Trophoblast cell (in vitro differentiated cells and primary cell): ENCODE measurements at regions not wholly inside any gene's neighbourhood (a gene's known extent, or its start where the extent isn't known, plus 50 kb on each side); places are given as distances from the start of the nearest gene placed in this dataset.

Source experiments
- DNase-seq, 2 donors: peaks; one replicate each; pipeline ENCODE4 v3.0.0-alpha.2; 2016
- H2AFZ ChIP-seq: 2 replicates; pipeline ENCODE4 v1.6.1; 2013; ENCODE audit warnings: low read length, moderate library complexity, mild to moderate bottlenecking; ENCODE audit not compliant: insufficient read depth, poor library complexity
- H2AK5ac ChIP-seq: 2 replicates; pipeline ENCODE4 v1.6.1; 2013; ENCODE audit warnings: mild to moderate bottlenecking, low read length
- H2BK120ac ChIP-seq: 2 replicates; pipeline ENCODE4 v1.6.1; 2013; ENCODE audit warnings: low read length, mild to moderate bottlenecking, moderate library complexity; ENCODE audit not compliant: insufficient read depth, poor library complexity
- H2BK12ac ChIP-seq: 2 replicates; pipeline ENCODE4 v1.6.1; 2013; ENCODE audit warnings: mild to moderate bottlenecking, low read length, moderate library complexity
- H2BK5ac ChIP-seq: 2 replicates; pipeline ENCODE4 v1.6.1; 2013; ENCODE audit warnings: low read length, low read depth, moderate library complexity, mild to moderate bottlenecking; ENCODE audit not compliant: poor library complexity
- H3K14ac ChIP-seq: 2 replicates; pipeline ENCODE4 v1.6.1; 2013; ENCODE audit warnings: mild to moderate bottlenecking, low read length
- H3K18ac ChIP-seq: 2 replicates; pipeline ENCODE4 v1.6.1; 2013; ENCODE audit warnings: mild to moderate bottlenecking, low read length
- H3K23ac ChIP-seq: 2 replicates; pipeline ENCODE4 v1.6.1; 2013; ENCODE audit warnings: low read length
- H3K27ac ChIP-seq: 2 replicates; pipeline ENCODE4 v1.5.1; 2013; ENCODE audit warnings: low read depth, mild to moderate bottlenecking, inconsistent platforms, low read length, moderate library complexity
- H3K27me3 ChIP-seq: 2 replicates; pipeline ENCODE4 v1.6.1; 2013; ENCODE audit warnings: inconsistent platforms, mild to moderate bottlenecking, low read length, moderate library complexity; ENCODE audit not compliant: insufficient read depth
- H3K36me3 ChIP-seq, 2 experiments: 1 replicate in 1 of 2; 2 replicates in 1 of 2; pipeline ENCODE4 v1.6.1; 2013; ENCODE audit warnings: low read length in 2 of 2, mild to moderate bottlenecking in 2 of 2, moderate library complexity in 1 of 2; ENCODE audit not compliant: insufficient read depth in 2 of 2, control insufficient read depth in 1 of 2
- H3K4ac ChIP-seq: 2 replicates; pipeline ENCODE4 v1.6.1; 2013; ENCODE audit warnings: low read depth, mild to moderate bottlenecking, low read length, moderate library complexity
- H3K4me1 ChIP-seq, 2 experiments: 1 replicate in 1 of 2; 2 replicates in 1 of 2; pipeline ENCODE4 v1.6.1; 2013; ENCODE audit warnings: low read length in 2 of 2, mild to moderate bottlenecking in 2 of 2, moderate library complexity in 1 of 2; ENCODE audit not compliant: insufficient read depth in 2 of 2, control insufficient read depth in 1 of 2
- H3K4me2 ChIP-seq: 2 replicates; pipeline ENCODE4 v1.6.1; 2013; ENCODE audit warnings: inconsistent platforms, mild to moderate bottlenecking, low read length, moderate library complexity
- H3K4me3 ChIP-seq: 2 replicates; pipeline ENCODE4 v1.5.1; 2013; ENCODE audit warnings: mild to moderate bottlenecking, low read depth, low read length, inconsistent platforms
- H3K79me1 ChIP-seq: one replicate; pipeline ENCODE4 v1.6.1; 2013; ENCODE audit warnings: low read length
- H3K79me2 ChIP-seq: 2 replicates; pipeline ENCODE4 v1.6.1; 2013; ENCODE audit warnings: low read length, mild to moderate bottlenecking; ENCODE audit not compliant: control insufficient read depth, insufficient read depth, poor library complexity
- H3K9ac ChIP-seq: 2 replicates; pipeline ENCODE4 v1.6.1; 2013; ENCODE audit warnings: mild to moderate bottlenecking, low read length
- H3K9me3 ChIP-seq: 2 replicates; pipeline ENCODE4 v1.6.1; 2013; ENCODE audit warnings: low read depth, mild to moderate bottlenecking, control low read depth, inconsistent platforms, low read length; ENCODE audit not compliant: insufficient read depth
- H4K12ac ChIP-seq: 2 replicates; pipeline ENCODE4 v1.6.1; 2013; ENCODE audit warnings: low read depth, mild to moderate bottlenecking, low read length, moderate library complexity
- H4K8ac ChIP-seq: 2 replicates; pipeline ENCODE4 v1.6.1; 2013; ENCODE audit warnings: low read depth, mild to moderate bottlenecking, low read length, moderate library complexity
- H4K91ac ChIP-seq: one replicate; pipeline ENCODE4 v1.6.1; 2013; ENCODE audit warnings: low read depth, mild to moderate bottlenecking, low read length, moderate library complexity
- WGBS: extraction: QIAGEN DNeasy Blood & Tissue Kit; methylation state at CpG from one replicate; pipeline ENCODE4 v1.1.7; 2013; ENCODE audit warnings: missing lambda C conversion rate; ENCODE audit not compliant: insufficient read length, insufficient coverage; ENCODE audit errors: extremely low coverage; 5-methylcytosine and 5-hydroxymethylcytosine counted together

DNA sequence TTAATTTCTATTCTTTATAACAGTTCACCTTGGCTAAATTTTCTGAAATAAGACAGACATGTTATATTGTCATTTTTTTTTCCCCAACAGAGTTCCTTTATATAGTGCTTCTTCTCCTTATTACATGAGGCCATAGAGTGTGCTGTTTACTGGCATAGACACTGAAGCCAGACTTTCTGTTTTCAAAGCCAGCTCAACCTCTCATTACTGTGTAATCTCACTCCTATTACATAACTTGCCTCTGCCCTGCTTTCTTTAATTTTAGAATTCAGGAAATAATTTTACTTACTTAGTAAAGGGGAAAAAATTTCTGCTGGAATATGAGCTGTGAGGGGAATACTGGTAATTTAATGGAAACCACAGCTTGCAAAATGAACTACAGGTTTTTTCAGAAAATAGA, 1380.4 kb downstream of the SLITRK1 start:
- H2BK5ac ChIP-seq: no peak overlapping the region
- H3K27me3 ChIP-seq: no peaks in the 10 kb centered on the region
- no peaks in the 10 kb centered on the region for H3K79me2 ChIP-seq
- H2AK5ac ChIP-seq: no peak overlapping the region
- H4K91ac ChIP-seq: no peak overlapping the region
- no peak overlapping the region for H4K12ac ChIP-seq
- H3K36me3 ChIP-seq: no peaks in the 10 kb centered on the region
- H3K4me3 ChIP-seq: no peak overlapping the region
- H3K4me1 ChIP-seq: no peaks in the 10 kb centered on the region
- no peak overlapping the region for H3K4ac ChIP-seq
- H3K14ac ChIP-seq: no peak overlapping the region
- DNase-seq: no peak
- no peak overlapping the region for H2BK12ac ChIP-seq
- no peak overlapping the region for H2BK120ac ChIP-seq
- H3K9ac ChIP-seq: no peak overlapping the region
- no peak overlapping the region for H3K4me2 ChIP-seq
- H3K27ac ChIP-seq: no peak overlapping the region
- no peaks in the 10 kb centered on the region for H3K79me1 ChIP-seq
- no peak overlapping the region for H4K8ac ChIP-seq
- H3K18ac ChIP-seq: no peak overlapping the region
- H2AFZ ChIP-seq: no peak overlapping the region
- no peaks in the 10 kb centered on the region for H3K9me3 ChIP-seq
- H3K23ac ChIP-seq: no peak overlapping the region

DNA sequence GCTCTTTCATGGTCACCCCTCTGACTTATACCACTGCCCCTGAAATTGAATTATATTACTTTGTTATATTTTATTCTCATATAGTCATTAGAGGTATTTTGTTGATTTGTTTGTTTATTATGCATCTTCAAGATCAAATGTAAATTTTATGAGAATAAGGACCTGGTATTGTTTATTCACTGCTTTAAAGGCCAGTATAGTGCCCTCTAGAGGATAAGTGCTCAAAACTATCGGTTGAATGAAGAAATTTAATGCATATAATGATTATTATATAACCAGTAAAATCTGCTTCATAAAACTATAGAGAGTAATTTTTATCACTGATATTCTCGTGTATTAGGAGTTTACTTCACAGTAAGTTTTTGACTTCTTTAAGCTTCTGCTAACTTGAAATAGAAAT, 1401.9 kb downstream of the SLITRK1 start:
- H2AFZ ChIP-seq: no peak overlapping the region
- H3K18ac ChIP-seq: no peak overlapping the region
- no peak overlapping the region for H3K9ac ChIP-seq
- WGBS: no CpG with 5 or more reads among the region's 2 CpGs
- no peak overlapping the region for H2BK120ac ChIP-seq
- H3K4me1 ChIP-seq: no peaks in the 10 kb centered on the region
- H3K27me3 ChIP-seq: no peaks in the 10 kb centered on the region
- peak in 1 of 2 donors; percentile 1 for DNase-seq
- H2AK5ac ChIP-seq: no peak overlapping the region
- no peak overlapping the region for H3K14ac ChIP-seq
- H3K4me2 ChIP-seq: no peak overlapping the region
- H2BK12ac ChIP-seq: no peak overlapping the region
- H3K4me3 ChIP-seq: no peak overlapping the region
- H3K36me3 ChIP-seq: no peaks in the 10 kb centered on the region
- no peaks in the 10 kb centered on the region for H3K79me1 ChIP-seq
- no peak overlapping the region for H3K4ac ChIP-seq
- no peak overlapping the region for H4K12ac ChIP-seq
- H4K8ac ChIP-seq: no peak overlapping the region
- no peak overlapping the region for H3K27ac ChIP-seq
- H3K9me3 ChIP-seq: no peaks in the 10 kb centered on the region
- no peak overlapping the region for H3K23ac ChIP-seq
- H3K79me2 ChIP-seq: no peaks in the 10 kb centered on the region
- no peak overlapping the region for H2BK5ac ChIP-seq
- no peak overlapping the region for H4K91ac ChIP-seq

DNA sequence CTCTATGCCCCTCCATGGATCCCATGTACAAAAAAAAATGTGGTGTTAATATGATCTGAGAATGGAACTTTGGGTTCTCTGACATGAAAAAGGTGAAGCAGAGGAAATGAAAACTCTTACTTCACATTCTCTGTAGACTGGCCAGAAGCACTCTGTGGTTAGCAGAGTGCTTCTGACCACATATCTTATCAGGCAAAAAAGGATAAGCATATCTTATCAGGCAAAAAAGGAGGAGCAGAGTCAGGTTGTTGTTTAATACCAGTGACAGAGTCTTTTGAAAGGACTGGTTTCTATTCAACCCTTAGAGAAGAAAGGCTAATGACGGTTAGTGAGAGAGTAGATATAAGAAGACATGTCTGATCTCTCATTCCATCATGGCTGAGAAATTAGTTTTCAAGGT, 1404.8 kb downstream of the SLITRK1 start:
- H3K79me1 ChIP-seq: no peaks in the 10 kb centered on the region

DNA sequence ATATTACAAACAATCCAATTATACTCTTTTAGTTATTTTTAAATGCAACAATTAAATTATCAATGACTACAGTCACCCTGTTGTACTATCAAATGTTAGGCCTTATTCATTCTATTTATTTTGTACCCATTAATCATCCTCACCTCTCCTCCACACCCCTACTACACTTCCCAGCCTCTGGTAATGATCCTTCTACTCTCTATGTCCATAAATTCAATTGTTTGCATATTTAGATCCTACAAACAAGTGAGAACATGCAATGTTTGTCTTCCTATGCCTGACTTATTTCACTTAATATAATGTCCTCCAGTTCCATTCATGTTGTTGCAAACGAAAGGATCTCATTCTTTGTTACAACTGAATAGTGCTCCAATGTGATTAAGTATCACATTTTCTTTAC, 1414.6 kb downstream of the SLITRK1 start:
- no peak overlapping the region for H2BK120ac ChIP-seq
- no peaks in the 10 kb centered on the region for H3K79me2 ChIP-seq
- H3K4ac ChIP-seq: no peak overlapping the region
- H3K9me3 ChIP-seq: no peaks in the 10 kb centered on the region
- no CpG with 5 or more reads among the region's 1 CpG for WGBS
- H2BK12ac ChIP-seq: no peak overlapping the region
- no peak overlapping the region for H4K91ac ChIP-seq
- H3K18ac ChIP-seq: no peak overlapping the region
- no peak overlapping the region for H3K27ac ChIP-seq
- no peak overlapping the region for H3K14ac ChIP-seq
- H3K36me3 ChIP-seq: no peaks in the 10 kb centered on the region
- no peak overlapping the region for H4K12ac ChIP-seq
- no peak overlapping the region for H3K4me2 ChIP-seq
- H3K4me1 ChIP-seq: no peaks in the 10 kb centered on the region
- H2AFZ ChIP-seq: no peak overlapping the region
- no peaks in the 10 kb centered on the region for H3K27me3 ChIP-seq
- H3K79me1 ChIP-seq: no peaks in the 10 kb centered on the region
- no peak overlapping the region for H3K9ac ChIP-seq
- H2AK5ac ChIP-seq: no peak overlapping the region
- no peak overlapping the region for H3K4me3 ChIP-seq
- H3K23ac ChIP-seq: no peak overlapping the region
- DNase-seq: no peak
- H4K8ac ChIP-seq: no peak overlapping the region
- H2BK5ac ChIP-seq: no peak overlapping the region

More for the DNA sequence above, 1404.8 kb downstream of the SLITRK1 start:
- Histone ChIP-seq H3K18ac (no peak overlapping the region), H4K8ac (no peak overlapping the region), H3K36me3 (no peaks in the 10 kb centered on the region), H3K9me3 (no peaks in the 10 kb centered on the region), H3K14ac (no peak overlapping the region), H4K12ac (no peak overlapping the region), H3K4me2 (no peak overlapping the region), H3K27me3 (no peaks in the 10 kb centered on the region), H3K4me1 (no peaks in the 10 kb centered on the region), H2AFZ (no peak overlapping the region), H3K23ac (no peak overlapping the region), H4K91ac (no peak overlapping the region), H3K9ac (no peak overlapping the region), H2AK5ac (no peak overlapping the region), H2BK120ac (no peak overlapping the region), H2BK12ac (no peak overlapping the region), H3K79me2 (no peaks in the 10 kb centered on the region), H3K4ac (no peak overlapping the region), H3K27ac (no peak overlapping the region), H3K4me3 (no peak overlapping the region), H2BK5ac (no peak overlapping the region)
- WGBS: no CpG with 5 or more reads among the region's 1 CpG
- DNase-seq: no peak
